PC-3 (cell line): ENCODE measurements at regions not wholly inside any gene's neighbourhood (a gene's known extent, or its start where the extent isn't known, plus 50 kb on each side); places are given as distances from the start of the nearest gene placed in this dataset.

ENCODE experiments used
- EZH2 ChIP-seq: fragments of 300-600 bp; sonication (generic); IDR thresholded peaks from one replicate; pipeline ENCODE4 v1.6.1; 2017; ENCODE audit warnings: antibody characterized with exemption, mild to moderate bottlenecking, low read length; ENCODE audit not compliant: unreplicated experiment
- EZH2phosphoT487 ChIP-seq: fragments of 300-600 bp; sonication (generic); IDR thresholded peaks from 2 replicates; pipeline ENCODE4 v1.6.1; 2018; ENCODE audit warnings: mild to moderate bottlenecking, antibody characterized with exemption, low read length, borderline replicate concordance
- TF ChIP-seq, protein P1 (sequence below): fragments of 300-600 bp; sonication (generic); conservative IDR thresholded peaks from 2 replicates; pipeline ENCODE4 v1.5.1; 2017; ENCODE audit warnings: antibody characterized with exemption, low read depth, mild to moderate bottlenecking, low read length

DNA sequence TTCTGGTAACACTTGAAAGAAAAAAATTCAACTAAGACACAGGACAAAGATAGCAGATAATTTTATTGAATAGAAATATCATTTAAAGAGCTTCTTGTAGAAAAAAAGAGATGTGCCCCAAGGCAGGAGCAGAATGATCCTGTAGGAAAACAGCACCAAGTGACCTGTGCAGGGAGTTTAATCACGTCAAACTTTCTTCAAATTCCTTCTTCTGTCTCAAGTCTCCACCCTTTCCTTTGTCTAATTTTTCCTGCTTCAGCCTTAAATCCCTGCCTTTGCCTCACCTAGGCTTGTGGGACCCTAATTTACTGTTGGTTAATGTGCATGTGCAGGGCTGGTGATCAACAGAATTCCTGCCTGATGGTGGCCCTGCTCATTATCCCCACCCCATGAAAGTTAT, 481.4 kb downstream of the IPMK start:
- TF ChIP-seq, protein P1, sequence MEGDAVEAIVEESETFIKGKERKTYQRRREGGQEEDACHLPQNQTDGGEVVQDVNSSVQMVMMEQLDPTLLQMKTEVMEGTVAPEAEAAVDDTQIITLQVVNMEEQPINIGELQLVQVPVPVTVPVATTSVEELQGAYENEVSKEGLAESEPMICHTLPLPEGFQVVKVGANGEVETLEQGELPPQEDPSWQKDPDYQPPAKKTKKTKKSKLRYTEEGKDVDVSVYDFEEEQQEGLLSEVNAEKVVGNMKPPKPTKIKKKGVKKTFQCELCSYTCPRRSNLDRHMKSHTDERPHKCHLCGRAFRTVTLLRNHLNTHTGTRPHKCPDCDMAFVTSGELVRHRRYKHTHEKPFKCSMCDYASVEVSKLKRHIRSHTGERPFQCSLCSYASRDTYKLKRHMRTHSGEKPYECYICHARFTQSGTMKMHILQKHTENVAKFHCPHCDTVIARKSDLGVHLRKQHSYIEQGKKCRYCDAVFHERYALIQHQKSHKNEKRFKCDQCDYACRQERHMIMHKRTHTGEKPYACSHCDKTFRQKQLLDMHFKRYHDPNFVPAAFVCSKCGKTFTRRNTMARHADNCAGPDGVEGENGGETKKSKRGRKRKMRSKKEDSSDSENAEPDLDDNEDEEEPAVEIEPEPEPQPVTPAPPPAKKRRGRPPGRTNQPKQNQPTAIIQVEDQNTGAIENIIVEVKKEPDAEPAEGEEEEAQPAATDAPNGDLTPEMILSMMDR = no peak
- no peak for TF ChIP-seq EZH2
- no peak for TF ChIP-seq EZH2phosphoT487
